ENCODE measurements at regions not wholly inside any gene's neighbourhood (a gene's known extent, or its start where the extent isn't known, plus 50 kb on each side); places are given as distances from the start of the nearest gene placed in this dataset.

DNA sequence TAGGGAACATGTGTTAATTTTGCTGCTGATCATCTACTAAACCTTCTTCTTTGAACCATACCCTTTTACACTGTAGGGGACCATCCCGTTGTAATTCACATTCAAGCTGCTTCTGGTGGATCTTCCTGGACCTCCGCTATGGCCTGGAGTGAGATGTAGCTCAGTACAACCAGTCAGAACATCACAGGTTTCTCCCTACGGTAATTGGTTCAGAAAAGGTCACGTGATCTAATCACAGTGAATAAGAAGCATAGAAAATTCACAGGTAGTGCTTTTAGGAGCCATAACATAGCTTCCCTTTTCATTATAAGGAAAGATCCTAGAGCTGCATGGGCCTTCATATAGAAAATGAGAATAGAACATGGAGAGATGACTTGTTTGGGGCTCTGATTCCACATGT is 320.8 kb upstream of the PDZRN3 start (continued):
- TF ChIP-seq, protein P1, sequence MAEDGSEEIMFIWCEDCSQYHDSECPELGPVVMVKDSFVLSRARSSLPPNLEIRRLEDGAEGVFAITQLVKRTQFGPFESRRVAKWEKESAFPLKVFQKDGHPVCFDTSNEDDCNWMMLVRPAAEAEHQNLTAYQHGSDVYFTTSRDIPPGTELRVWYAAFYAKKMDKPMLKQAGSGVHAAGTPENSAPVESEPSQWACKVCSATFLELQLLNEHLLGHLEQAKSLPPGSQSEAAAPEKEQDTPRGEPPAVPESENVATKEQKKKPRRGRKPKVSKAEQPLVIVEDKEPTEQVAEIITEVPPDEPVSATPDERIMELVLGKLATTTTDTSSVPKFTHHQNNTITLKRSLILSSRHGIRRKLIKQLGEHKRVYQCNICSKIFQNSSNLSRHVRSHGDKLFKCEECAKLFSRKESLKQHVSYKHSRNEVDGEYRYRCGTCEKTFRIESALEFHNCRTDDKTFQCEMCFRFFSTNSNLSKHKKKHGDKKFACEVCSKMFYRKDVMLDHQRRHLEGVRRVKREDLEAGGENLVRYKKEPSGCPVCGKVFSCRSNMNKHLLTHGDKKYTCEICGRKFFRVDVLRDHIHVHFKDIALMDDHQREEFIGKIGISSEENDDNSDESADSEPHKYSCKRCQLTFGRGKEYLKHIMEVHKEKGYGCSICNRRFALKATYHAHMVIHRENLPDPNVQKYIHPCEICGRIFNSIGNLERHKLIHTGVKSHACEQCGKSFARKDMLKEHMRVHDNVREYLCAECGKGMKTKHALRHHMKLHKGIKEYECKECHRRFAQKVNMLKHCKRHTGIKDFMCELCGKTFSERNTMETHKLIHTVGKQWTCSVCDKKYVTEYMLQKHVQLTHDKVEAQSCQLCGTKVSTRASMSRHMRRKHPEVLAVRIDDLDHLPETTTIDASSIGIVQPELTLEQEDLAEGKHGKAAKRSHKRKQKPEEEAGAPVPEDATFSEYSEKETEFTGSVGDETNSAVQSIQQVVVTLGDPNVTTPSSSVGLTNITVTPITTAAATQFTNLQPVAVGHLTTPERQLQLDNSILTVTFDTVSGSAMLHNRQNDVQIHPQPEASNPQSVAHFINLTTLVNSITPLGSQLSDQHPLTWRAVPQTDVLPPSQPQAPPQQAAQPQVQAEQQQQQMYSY (CRISPR knock-in tag; IDR thresholded peaks at IDR 0.05), result no peak
- TF ChIP-seq TP53 (CRISPR knock-in tag; IDR thresholded peaks at IDR 0.05), result no peak
- TF ChIP-seq, protein P2, sequence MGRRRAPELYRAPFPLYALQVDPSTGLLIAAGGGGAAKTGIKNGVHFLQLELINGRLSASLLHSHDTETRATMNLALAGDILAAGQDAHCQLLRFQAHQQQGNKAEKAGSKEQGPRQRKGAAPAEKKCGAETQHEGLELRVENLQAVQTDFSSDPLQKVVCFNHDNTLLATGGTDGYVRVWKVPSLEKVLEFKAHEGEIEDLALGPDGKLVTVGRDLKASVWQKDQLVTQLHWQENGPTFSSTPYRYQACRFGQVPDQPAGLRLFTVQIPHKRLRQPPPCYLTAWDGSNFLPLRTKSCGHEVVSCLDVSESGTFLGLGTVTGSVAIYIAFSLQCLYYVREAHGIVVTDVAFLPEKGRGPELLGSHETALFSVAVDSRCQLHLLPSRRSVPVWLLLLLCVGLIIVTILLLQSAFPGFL (CRISPR knock-in tag; IDR thresholded peaks at IDR 0.05; ENCODE audit: borderline replicate concordance), result no peak

DNA sequence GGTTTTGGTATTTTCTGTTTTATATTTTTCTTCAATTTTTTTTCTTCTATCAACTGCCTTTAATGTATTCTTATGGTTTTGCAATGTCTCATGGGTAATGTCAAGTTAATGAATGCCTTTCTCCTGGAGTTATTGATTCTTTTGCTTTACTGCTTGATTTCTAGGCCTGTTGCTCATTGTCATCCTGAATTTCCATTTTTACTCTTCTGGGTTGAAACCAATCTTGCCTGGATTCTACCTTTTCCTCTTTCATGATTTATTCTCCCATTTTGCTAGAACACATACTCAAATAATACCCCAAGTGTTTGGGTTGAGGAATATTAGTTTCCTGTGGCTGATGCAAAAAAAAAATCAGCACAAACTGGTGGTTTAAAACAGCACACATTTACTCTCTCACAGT is 315.2 kb upstream of the PDZRN3 start:
- Mint-ChIP-seq H3K27me3 (ENCODE audit: low read depth) (no peaks in the 10 kb centered on the region), H3K36me3 (no peaks in the 10 kb centered on the region), H3K4me3 (no peak overlapping the region), H3K9me3 (peaks cover 16% of the 10 kb centered on the region), H3K4me1 (no peaks in the 10 kb centered on the region), H3K27ac (no peak overlapping the region)
- DNase-seq (ENCODE audit: low spot score) (no peak), ATAC-seq (no peak)
- ChIA-PET CTCF (no interaction called here), POLR2A (no interaction called here)
- no peak for TF ChIP-seq NR2C2 (CRISPR knock-in tag; IDR thresholded peaks at IDR 0.05)
- no peak for TF ChIP-seq ZNF317 (CRISPR knock-in tag; IDR thresholded peaks at IDR 0.05; ENCODE audit: borderline replicate concordance, low read depth)
- TF ChIP-seq, protein P3, sequence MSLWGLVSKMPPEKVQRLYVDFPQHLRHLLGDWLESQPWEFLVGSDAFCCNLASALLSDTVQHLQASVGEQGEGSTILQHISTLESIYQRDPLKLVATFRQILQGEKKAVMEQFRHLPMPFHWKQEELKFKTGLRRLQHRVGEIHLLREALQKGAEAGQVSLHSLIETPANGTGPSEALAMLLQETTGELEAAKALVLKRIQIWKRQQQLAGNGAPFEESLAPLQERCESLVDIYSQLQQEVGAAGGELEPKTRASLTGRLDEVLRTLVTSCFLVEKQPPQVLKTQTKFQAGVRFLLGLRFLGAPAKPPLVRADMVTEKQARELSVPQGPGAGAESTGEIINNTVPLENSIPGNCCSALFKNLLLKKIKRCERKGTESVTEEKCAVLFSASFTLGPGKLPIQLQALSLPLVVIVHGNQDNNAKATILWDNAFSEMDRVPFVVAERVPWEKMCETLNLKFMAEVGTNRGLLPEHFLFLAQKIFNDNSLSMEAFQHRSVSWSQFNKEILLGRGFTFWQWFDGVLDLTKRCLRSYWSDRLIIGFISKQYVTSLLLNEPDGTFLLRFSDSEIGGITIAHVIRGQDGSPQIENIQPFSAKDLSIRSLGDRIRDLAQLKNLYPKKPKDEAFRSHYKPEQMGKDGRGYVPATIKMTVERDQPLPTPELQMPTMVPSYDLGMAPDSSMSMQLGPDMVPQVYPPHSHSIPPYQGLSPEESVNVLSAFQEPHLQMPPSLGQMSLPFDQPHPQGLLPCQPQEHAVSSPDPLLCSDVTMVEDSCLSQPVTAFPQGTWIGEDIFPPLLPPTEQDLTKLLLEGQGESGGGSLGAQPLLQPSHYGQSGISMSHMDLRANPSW (CRISPR knock-in tag; conservative IDR thresholded peaks at IDR 0.05; ENCODE audit: low read depth), result no peak
- TF ChIP-seq ZNF396 (CRISPR knock-in tag; IDR thresholded peaks at IDR 0.05; ENCODE audit: borderline replicate concordance), result no peak
- no peak for TF ChIP-seq FOXK1 (CRISPR knock-in tag; IDR thresholded peaks at IDR 0.05)
- TF ChIP-seq, protein P4, sequence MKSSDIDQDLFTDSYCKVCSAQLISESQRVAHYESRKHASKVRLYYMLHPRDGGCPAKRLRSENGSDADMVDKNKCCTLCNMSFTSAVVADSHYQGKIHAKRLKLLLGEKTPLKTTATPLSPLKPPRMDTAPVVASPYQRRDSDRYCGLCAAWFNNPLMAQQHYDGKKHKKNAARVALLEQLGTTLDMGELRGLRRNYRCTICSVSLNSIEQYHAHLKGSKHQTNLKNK (CRISPR knock-in tag; IDR thresholded peaks at IDR 0.05), result no peak
- TF ChIP-seq JAZF1 (CRISPR knock-in tag; IDR thresholded peaks at IDR 0.05), result no peak
- TF ChIP-seq, protein P5, sequence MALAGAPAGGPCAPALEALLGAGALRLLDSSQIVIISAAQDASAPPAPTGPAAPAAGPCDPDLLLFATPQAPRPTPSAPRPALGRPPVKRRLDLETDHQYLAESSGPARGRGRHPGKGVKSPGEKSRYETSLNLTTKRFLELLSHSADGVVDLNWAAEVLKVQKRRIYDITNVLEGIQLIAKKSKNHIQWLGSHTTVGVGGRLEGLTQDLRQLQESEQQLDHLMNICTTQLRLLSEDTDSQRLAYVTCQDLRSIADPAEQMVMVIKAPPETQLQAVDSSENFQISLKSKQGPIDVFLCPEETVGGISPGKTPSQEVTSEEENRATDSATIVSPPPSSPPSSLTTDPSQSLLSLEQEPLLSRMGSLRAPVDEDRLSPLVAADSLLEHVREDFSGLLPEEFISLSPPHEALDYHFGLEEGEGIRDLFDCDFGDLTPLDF (CRISPR knock-in tag; IDR thresholded peaks at IDR 0.05), result no peak

DNA sequence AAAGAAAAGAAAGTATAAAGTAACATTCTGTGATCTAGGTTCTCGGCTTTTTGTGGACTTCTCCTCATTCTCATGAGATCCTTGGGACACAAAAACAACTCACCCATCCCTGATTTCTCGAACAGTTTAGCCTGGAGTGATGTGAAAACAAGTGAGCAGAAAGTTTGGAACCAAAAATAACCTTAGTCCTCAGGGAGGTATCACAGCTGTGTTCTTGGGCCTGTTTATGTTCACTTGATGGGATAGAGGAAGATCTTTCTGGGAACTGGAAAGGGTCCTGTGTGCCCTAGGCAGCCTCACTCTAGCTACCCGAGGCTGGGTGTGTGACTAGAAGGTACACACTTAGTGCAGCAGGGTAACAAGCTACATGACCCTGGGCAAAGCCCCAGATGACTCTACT is 308.8 kb upstream of the PDZRN3 start:
- H3K27ac Mint-ChIP-seq, result no peak overlapping the region
- ChIA-PET CTCF (no interaction called here), POLR2A (interaction anchor here (0.6 kb wide), 1 partner anchor 9 kb away, joined by 3 read pairs; no protein-coding TSS in a partner anchor)
- H3K4me1 Mint-ChIP-seq, result no peaks in the 10 kb centered on the region
- ATAC-seq (no peak), DNase-seq (ENCODE audit: low spot score) (no peak)
- H3K36me3 Mint-ChIP-seq, result no peaks in the 10 kb centered on the region
- peaks cover under 1% of the 10 kb centered on the region; the same call in 1 of the 2 replicates for H3K9me3 Mint-ChIP-seq
- H3K4me3 Mint-ChIP-seq, result no peak overlapping the region
- H3K27me3 Mint-ChIP-seq (ENCODE audit: low read depth), result no peaks in the 10 kb centered on the region
- TF ChIP-seq, protein P6, sequence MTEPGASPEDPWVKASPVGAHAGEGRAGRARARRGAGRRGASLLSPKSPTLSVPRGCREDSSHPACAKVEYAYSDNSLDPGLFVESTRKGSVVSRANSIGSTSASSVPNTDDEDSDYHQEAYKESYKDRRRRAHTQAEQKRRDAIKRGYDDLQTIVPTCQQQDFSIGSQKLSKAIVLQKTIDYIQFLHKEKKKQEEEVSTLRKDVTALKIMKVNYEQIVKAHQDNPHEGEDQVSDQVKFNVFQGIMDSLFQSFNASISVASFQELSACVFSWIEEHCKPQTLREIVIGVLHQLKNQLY (CRISPR knock-in tag; IDR thresholded peaks at IDR 0.05), result no peak
- no peak for TF ChIP-seq ETV6 (CRISPR knock-in tag; IDR thresholded peaks at IDR 0.05)
- no peak for TF ChIP-seq NR3C1 (CRISPR knock-in tag; conservative IDR thresholded peaks at IDR 0.05; ENCODE audit: low read depth)
- TF ChIP-seq FOXK1 (CRISPR knock-in tag; IDR thresholded peaks at IDR 0.05), result no peak
- TF ChIP-seq, protein P7, sequence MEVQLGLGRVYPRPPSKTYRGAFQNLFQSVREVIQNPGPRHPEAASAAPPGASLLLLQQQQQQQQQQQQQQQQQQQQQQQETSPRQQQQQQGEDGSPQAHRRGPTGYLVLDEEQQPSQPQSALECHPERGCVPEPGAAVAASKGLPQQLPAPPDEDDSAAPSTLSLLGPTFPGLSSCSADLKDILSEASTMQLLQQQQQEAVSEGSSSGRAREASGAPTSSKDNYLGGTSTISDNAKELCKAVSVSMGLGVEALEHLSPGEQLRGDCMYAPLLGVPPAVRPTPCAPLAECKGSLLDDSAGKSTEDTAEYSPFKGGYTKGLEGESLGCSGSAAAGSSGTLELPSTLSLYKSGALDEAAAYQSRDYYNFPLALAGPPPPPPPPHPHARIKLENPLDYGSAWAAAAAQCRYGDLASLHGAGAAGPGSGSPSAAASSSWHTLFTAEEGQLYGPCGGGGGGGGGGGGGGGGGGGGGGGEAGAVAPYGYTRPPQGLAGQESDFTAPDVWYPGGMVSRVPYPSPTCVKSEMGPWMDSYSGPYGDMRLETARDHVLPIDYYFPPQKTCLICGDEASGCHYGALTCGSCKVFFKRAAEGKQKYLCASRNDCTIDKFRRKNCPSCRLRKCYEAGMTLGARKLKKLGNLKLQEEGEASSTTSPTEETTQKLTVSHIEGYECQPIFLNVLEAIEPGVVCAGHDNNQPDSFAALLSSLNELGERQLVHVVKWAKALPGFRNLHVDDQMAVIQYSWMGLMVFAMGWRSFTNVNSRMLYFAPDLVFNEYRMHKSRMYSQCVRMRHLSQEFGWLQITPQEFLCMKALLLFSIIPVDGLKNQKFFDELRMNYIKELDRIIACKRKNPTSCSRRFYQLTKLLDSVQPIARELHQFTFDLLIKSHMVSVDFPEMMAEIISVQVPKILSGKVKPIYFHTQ (CRISPR knock-in tag; IDR thresholded peaks at IDR 0.05), result no peak
- TF ChIP-seq TEAD4 (CRISPR knock-in tag; IDR thresholded peaks at IDR 0.05), result no peak
- TF ChIP-seq, protein P8, sequence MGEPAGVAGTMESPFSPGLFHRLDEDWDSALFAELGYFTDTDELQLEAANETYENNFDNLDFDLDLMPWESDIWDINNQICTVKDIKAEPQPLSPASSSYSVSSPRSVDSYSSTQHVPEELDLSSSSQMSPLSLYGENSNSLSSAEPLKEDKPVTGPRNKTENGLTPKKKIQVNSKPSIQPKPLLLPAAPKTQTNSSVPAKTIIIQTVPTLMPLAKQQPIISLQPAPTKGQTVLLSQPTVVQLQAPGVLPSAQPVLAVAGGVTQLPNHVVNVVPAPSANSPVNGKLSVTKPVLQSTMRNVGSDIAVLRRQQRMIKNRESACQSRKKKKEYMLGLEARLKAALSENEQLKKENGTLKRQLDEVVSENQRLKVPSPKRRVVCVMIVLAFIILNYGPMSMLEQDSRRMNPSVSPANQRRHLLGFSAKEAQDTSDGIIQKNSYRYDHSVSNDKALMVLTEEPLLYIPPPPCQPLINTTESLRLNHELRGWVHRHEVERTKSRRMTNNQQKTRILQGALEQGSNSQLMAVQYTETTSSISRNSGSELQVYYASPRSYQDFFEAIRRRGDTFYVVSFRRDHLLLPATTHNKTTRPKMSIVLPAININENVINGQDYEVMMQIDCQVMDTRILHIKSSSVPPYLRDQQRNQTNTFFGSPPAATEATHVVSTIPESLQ (CRISPR knock-in tag; IDR thresholded peaks at IDR 0.05), result no peak
- TF ChIP-seq IRF2 (CRISPR knock-in tag; IDR thresholded peaks at IDR 0.05; ENCODE audit: borderline replicate concordance, low read depth), result no peak
- no peak for TF ChIP-seq NR2C2 (CRISPR knock-in tag; IDR thresholded peaks at IDR 0.05)
- TF ChIP-seq RORB (CRISPR knock-in tag; IDR thresholded peaks at IDR 0.05), result no peak
